Activated T-helper 1 cell treated with anti-CD3 and anti-CD28 coated beads, Interleukin-12 subunit alpha, Interleukin-12 subunit beta, Interleukin-2, Interleukin-4 antibody, amounts not matched to agents 30 ng/mL and 10 ng/mL and 1 ng/mL, durations not matched to agents 14 hours and 24 hours and 36 hours (primary cell): ENCODE measurements at regions not wholly inside any gene's neighbourhood (a gene's known extent, or its start where the extent isn't known, plus 50 kb on each side); places are given as distances from the start of the nearest gene placed in this dataset.
A peak's percentile ranks its signal among the peaks of the same experiment; 100 is the strongest.

Source experiments
- DNase-seq: peaks from one replicate; pipeline ENCODE4 v3.0.0; 2021; ENCODE audit warnings: low spot score
- H3K27ac Mint-ChIP-seq: one replicate; pipeline ENCODE4 v1.8.0; 2021; ENCODE audit warnings: mild to moderate bottlenecking, mixed read lengths
- H3K27me3 Mint-ChIP-seq: one replicate; pipeline ENCODE4 v1.8.0; 2022; ENCODE audit warnings: mild to moderate bottlenecking, moderate library complexity, mixed read lengths; ENCODE audit not compliant: insufficient read depth
- H3K36me3 Mint-ChIP-seq: one replicate; pipeline ENCODE4 v1.8.0; 2021; ENCODE audit warnings: low read depth, mixed read lengths
- H3K4me1 Mint-ChIP-seq: one replicate; pipeline ENCODE4 v1.8.0; 2021; ENCODE audit warnings: low read depth, mixed read lengths
- H3K4me3 Mint-ChIP-seq: one replicate; pipeline ENCODE4 v1.8.0; 2021; ENCODE audit warnings: mild to moderate bottlenecking, moderate library complexity, mixed read lengths
- H3K9me3 Mint-ChIP-seq: one replicate; pipeline ENCODE4 v1.8.0; 2021; ENCODE audit warnings: mixed read lengths
- intact Hi-C: fragments of 100-400 bp; cut with micrococcal nuclease; formaldehyde crosslinking; loops from one replicate; pipeline ENCODE4 v1.15.1; 2024

- Mint-ChIP-seq H3K4me3 (peak overlapping the region; percentile 56), H3K27me3 (no peaks in the 10 kb centered on the region), H3K27ac (peak overlapping the region; percentile 71), H3K9me3 (peaks cover 29% of the 10 kb centered on the region), H3K4me1 (peaks cover 83% of the 10 kb centered on the region), H3K36me3 (peaks cover 34% of the 10 kb centered on the region)
- no peak for DNase-seq
- intact Hi-C loops, result loop anchor here (1.0 to 10.0 kb wide), 12 partner anchors 20 to 653 kb away; partner anchors contain the start of genes FGGY, JUN and OMA1
Measured at GRCh38 chr1:59046134-59046533, 250.8 kb upstream of the FGGY start.

DNA sequence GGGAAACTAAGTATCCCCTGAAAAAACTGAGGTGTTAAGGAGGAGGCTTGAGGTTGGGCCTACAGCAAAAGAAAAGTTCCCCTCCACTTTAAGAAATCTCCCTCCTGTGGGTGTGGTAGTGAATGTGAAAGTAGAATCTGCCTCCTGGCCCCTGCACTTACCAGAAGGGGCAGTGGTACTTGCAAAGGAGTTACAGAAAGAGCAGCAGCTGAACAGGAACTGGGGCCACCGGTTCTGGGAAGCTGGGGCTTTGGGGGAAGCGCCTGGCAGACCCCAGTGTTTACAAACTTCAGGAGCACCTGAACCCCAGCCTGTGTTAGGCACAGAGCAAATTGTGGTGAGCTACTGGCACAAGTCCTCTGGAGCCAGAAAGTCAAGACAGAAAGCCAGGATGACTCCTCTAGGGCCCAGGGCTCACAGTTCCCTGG, 250.2 kb upstream of the FGGY start:
- peaks cover 29% of the 10 kb centered on the region for H3K9me3 Mint-ChIP-seq
- intact Hi-C loops, result loop anchor here (1.0 to 10.0 kb wide), 12 partner anchors 20 to 653 kb away; partner anchors contain the start of genes FGGY, JUN and OMA1
- H3K36me3 Mint-ChIP-seq, result peaks cover 31% of the 10 kb centered on the region
- H3K27ac Mint-ChIP-seq, result peak overlapping the region; percentile 71
- H3K27me3 Mint-ChIP-seq, result no peaks in the 10 kb centered on the region
- peaks cover 77% of the 10 kb centered on the region for H3K4me1 Mint-ChIP-seq
- peak overlapping the region; percentile 67 for H3K4me3 Mint-ChIP-seq
- peak; percentile 62 for DNase-seq

- H3K27me3 Mint-ChIP-seq, result peaks cover 2% of the 10 kb centered on the region
- peaks cover 18% of the 10 kb centered on the region for H3K9me3 Mint-ChIP-seq
- H3K4me3 Mint-ChIP-seq, result no peak overlapping the region
- H3K27ac Mint-ChIP-seq, result no peak overlapping the region
- no peak for DNase-seq
- intact Hi-C loops, result no loop called here
- H3K36me3 Mint-ChIP-seq, result peaks cover 38% of the 10 kb centered on the region
- peaks cover 49% of the 10 kb centered on the region for H3K4me1 Mint-ChIP-seq
Measured at GRCh38 chr1:59051007-59051406, 245.9 kb upstream of the FGGY start.

DNA sequence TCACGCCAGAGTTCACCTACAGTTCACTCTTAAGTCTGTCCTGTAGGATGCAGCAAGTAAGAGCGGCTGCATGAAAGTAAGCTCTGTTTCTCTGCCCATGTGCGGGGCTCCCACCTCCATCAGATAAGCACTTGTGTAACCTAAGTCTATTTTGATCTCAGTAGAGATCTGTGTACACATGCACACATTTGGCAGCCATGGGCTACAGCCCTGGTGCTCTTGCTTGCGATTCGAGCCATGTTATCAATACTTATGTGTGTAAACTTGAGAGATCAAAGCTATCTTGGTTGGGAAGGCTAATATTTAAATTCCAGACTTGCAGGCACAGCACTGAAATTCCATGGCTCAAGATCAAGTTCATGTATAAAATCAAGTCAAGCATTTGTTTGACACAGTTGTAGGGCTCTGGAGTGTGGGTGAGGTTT, 244.7 kb upstream of the FGGY start:
- Mint-ChIP-seq H3K4me3 (no peak overlapping the region), H3K9me3 (peaks cover 18% of the 10 kb centered on the region)

DNA sequence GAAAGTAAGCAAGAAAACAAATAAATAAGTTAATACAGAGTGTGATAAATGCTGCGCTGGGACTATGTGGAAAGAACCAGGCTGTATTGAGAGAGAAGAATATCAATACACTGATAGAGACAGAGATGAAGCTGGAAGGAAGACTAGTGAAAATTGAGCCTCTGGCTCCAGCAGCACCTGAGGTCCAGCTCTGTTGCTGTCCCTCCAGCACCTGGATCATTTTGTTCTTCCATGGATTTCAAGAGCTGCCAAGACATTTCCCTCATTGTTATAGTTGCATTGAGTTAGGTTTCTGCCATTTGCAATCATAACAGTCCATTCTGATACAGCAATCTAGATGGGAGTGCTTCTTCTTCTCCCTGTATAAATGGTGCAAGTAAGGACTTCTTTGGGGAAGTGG, 242.7 kb upstream of the FGGY start:
- intact Hi-C loops, result no loop called here
- no peak for DNase-seq
- H3K4me3 Mint-ChIP-seq, result no peak overlapping the region
- H3K27ac Mint-ChIP-seq, result no peak overlapping the region
- H3K4me1 Mint-ChIP-seq, result peaks cover 17% of the 10 kb centered on the region
- peaks cover 2% of the 10 kb centered on the region for H3K27me3 Mint-ChIP-seq
- peaks cover 27% of the 10 kb centered on the region for H3K36me3 Mint-ChIP-seq
- peaks cover 6% of the 10 kb centered on the region for H3K9me3 Mint-ChIP-seq

More for the DNA sequence above, 244.7 kb upstream of the FGGY start:
- Mint-ChIP-seq H3K27me3 (peaks cover 2% of the 10 kb centered on the region), H3K4me1 (peaks cover 37% of the 10 kb centered on the region), H3K36me3 (peaks cover 39% of the 10 kb centered on the region), H3K27ac (no peak overlapping the region)
- DNase-seq, result no peak
- intact Hi-C loops, result no loop called here

- peaks cover 21% of the 10 kb centered on the region for H3K4me1 Mint-ChIP-seq
- no peak overlapping the region for H3K27ac Mint-ChIP-seq
- intact Hi-C loops, result no loop called here
- H3K4me3 Mint-ChIP-seq, result no peak overlapping the region
- H3K9me3 Mint-ChIP-seq, result peaks cover 4% of the 10 kb centered on the region
- H3K27me3 Mint-ChIP-seq, result peaks cover 2% of the 10 kb centered on the region
- no peak for DNase-seq
- H3K36me3 Mint-ChIP-seq, result peaks cover 26% of the 10 kb centered on the region
Measured at GRCh38 chr1:59055908-59056719, 240.8 kb upstream of the FGGY start.

DNA sequence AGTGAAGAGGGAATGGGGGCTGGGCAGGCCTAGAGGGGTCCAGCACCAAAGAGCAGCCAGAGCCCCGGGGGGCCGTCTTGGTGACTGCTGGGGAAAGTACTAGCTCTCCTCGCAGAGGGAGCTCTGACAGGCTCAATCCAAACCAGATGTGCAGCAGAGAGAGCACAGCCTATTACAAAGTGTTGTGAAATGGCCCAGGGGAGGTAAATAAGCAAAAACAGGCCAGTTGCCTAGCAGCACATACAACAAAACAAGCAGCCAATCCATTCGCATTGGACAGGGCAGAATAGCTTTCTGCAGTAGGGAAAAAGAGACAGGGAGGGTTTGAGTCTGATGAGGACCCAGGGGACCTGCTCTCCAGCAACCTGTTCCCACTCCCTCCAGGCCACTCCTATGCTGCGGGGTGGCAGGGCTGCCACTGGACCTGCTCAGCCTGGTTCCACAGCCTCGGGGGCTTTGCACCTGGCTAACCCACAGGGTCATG, 239.6 kb upstream of the FGGY start:
- Mint-ChIP-seq H3K4me3 (no peak overlapping the region), H3K27me3 (peaks cover 2% of the 10 kb centered on the region), H3K36me3 (peaks cover 25% of the 10 kb centered on the region), H3K9me3 (peaks cover 5% of the 10 kb centered on the region), H3K4me1 (peaks cover 29% of the 10 kb centered on the region), H3K27ac (no peak overlapping the region)
- no peak for DNase-seq
- intact Hi-C loops, result no loop called here

DNA sequence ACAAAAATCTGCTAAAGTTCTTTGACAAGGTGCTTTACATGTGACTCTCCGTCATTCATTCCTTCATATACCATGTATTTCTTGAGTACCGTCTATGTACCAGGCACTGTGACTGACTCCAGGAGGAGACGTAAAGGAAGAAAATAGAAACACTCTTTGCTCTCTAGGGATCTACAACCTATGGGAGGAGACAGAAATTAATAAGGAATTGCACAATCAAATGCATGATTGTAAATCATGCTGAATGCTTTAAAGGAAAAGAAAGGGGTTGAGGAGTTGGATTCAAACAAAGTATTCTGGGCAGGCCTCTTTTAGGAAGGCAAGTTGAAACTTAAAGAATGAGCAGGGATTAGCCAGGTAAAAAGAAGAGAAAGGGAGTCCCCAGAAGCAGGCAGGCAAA, 239.1 kb upstream of the FGGY start:
- H3K4me1 Mint-ChIP-seq, result peaks cover 30% of the 10 kb centered on the region
- intact Hi-C loops, result no loop called here
- no peak overlapping the region for H3K4me3 Mint-ChIP-seq
- H3K36me3 Mint-ChIP-seq, result peaks cover 24% of the 10 kb centered on the region
- no peak overlapping the region for H3K27ac Mint-ChIP-seq
- no peak for DNase-seq
- peaks cover 2% of the 10 kb centered on the region for H3K27me3 Mint-ChIP-seq
- H3K9me3 Mint-ChIP-seq, result peaks cover 5% of the 10 kb centered on the region

DNA sequence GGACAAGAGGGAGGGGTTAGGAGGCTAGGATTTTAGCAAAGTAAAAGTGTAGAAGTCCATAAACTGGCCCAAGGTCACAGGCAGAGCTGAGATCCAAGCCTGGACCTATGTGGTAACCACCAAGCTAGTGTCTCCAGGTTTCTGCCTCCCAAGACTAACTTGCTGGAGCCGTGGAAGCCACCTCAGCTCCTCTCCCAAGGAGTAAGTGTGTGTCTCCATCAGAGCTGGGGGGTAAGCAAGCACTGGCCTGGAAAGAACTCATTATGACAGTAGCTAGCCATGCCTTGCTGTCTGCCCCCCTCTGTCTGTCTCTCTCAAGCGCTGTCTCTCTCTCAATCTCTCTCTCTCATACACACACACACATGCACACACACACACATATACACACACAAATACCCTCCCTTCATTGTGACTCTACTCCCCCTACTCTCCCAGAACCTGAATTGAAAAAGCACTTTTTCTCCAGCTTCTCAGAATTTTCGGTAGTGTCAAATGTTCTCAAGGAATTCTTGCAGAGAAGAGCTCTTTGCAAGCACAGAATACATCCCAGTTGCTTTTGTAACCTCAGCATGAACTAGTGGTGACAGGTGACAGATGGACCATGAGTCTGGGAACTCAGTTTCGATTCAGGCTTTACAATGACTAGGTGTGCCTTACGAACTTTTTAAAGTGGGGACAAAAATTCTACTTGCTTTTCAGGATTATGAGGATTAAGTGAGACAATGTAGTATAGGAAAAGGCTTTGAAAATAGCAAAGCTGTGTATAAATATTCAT, 238.0 kb upstream of the FGGY start:
- H3K27ac Mint-ChIP-seq, result no peak overlapping the region
- intact Hi-C loops, result no loop called here
- no peak overlapping the region for H3K4me3 Mint-ChIP-seq
- DNase-seq, result no peak
- H3K36me3 Mint-ChIP-seq, result peaks cover 19% of the 10 kb centered on the region
- H3K27me3 Mint-ChIP-seq, result peaks cover 2% of the 10 kb centered on the region
- H3K9me3 Mint-ChIP-seq, result peaks cover 5% of the 10 kb centered on the region
- H3K4me1 Mint-ChIP-seq, result peaks cover 38% of the 10 kb centered on the region

DNA sequence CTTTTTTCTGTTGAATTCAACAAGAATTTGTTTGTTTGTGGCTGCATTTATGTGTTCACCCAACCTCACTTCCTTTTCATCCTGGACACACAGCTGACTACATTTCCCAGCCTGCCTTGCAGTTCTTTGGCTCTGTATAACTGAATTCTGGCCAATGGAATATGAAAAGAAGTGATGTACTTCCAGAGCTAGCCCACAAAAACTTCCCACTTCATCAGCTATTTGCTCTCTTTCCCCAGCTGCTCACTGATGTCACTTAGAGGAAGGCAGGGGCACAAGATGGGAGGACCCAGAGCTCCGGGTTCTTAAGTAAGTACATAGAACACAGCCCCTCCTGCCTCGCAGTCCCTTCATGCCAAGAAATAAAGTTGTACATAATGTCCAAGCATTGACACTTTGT, 235.0 kb upstream of the FGGY start:
- peaks cover 5% of the 10 kb centered on the region for H3K9me3 Mint-ChIP-seq
- no peak overlapping the region for H3K27ac Mint-ChIP-seq
- H3K4me1 Mint-ChIP-seq, result peaks cover 49% of the 10 kb centered on the region
- intact Hi-C loops, result loop anchor here (5.0 kb wide), 1 partner anchor 80 kb away; no protein-coding TSS in a partner anchor
- H3K4me3 Mint-ChIP-seq, result no peak overlapping the region
- DNase-seq, result no peak
- H3K27me3 Mint-ChIP-seq, result no peaks in the 10 kb centered on the region
- peaks cover 11% of the 10 kb centered on the region for H3K36me3 Mint-ChIP-seq

- Mint-ChIP-seq H3K4me1 (peaks cover 49% of the 10 kb centered on the region), H3K27ac (no peak overlapping the region), H3K27me3 (no peaks in the 10 kb centered on the region), H3K9me3 (peaks cover 5% of the 10 kb centered on the region), H3K4me3 (no peak overlapping the region), H3K36me3 (peaks cover 10% of the 10 kb centered on the region)
- intact Hi-C loops, result loop anchor here (5.0 kb wide), 1 partner anchor 80 kb away; no protein-coding TSS in a partner anchor
- DNase-seq, result no peak
Measured at GRCh38 chr1:59062743-59063142, 234.2 kb upstream of the FGGY start.

- Mint-ChIP-seq H3K27ac (peak overlapping the region; percentile 82), H3K27me3 (no peaks in the 10 kb centered on the region), H3K36me3 (peaks cover 9% of the 10 kb centered on the region), H3K9me3 (peaks cover 5% of the 10 kb centered on the region), H3K4me1 (peaks cover 49% of the 10 kb centered on the region), H3K4me3 (peak overlapping the region; percentile 35)
- no peak for DNase-seq
- intact Hi-C loops, result loop anchor here (5.0 kb wide), 1 partner anchor 79 kb away; no protein-coding TSS in a partner anchor
Measured at GRCh38 chr1:59063501-59063900, 233.4 kb upstream of the FGGY start.
